ENCODE measurements at regions not wholly inside any gene's neighbourhood (a gene's known extent, or its start where the extent isn't known, plus 50 kb on each side); places are given as distances from the start of the nearest gene placed in this dataset.
"Not testable (repeated sequence)": the region's sequence is repeated elsewhere in the genome, so short reads cannot be mapped to it uniquely, and the experiment has no call there.

GRCh38 chr1:173352635-173353034 is 124.5 kb upstream of the PRDX6 start:
- H3K79me2 ChIP-seq (ENCODE audit: control insufficient read depth, insufficient read depth, low read length); H3K9me3 ChIP-seq (replicated peaks; ENCODE audit: control insufficient read depth, insufficient read depth, low read depth, low read length); H3K9me1 ChIP-seq (ENCODE audit: control insufficient read depth, insufficient read depth, low read length); FAIRE-seq; POLR2A ChIA-PET; DNase-seq (ENCODE audit: extremely low read depth in 1 of 4, low spot score in 3 of 4); BruUV-seq (replicated peaks); H3K27ac ChIP-seq (ENCODE audit: extremely low read depth, low read depth, low read length); ATAC-seq; in situ Hi-C loops (cut with MboI); CTCF ChIA-PET (ENCODE audit: low intra/inter-chr PET ratio); H3K4me3 ChIP-seq; H3K9ac ChIP-seq (ENCODE audit: insufficient read depth in 1 of 2, low read depth in 2 of 2, low read length in 2 of 2); H2AFZ ChIP-seq (ENCODE audit: low read depth, low read length); H3K36me3 ChIP-seq (ENCODE audit: control insufficient read depth, insufficient read depth, low read length); H3K27me3 ChIP-seq (ENCODE audit: control insufficient read depth in 2 of 2, insufficient read depth in 2 of 2, low read length in 2 of 2); H3K4me2 ChIP-seq (ENCODE audit: insufficient read depth, low read length); intact Hi-C loops (cut with micrococcal nuclease); H4K20me1 ChIP-seq (replicated peaks; ENCODE audit: control insufficient read depth, insufficient read depth, low read length): not testable (repeated sequence)
- 52% methylated on average over 4 of the region's 4 CpGs for WGBS (ENCODE audit: insufficient coverage, low coverage, missing lambda C conversion rate)
- peaks cover 0 to 18% of the 10 kb centered on the region in 2 experiments; a peak in 3 of 5 replicates for H3K4me1 ChIP-seq (replicated peaks in 1 of 2; ENCODE audit: control insufficient read depth in 2 of 2, insufficient read depth in 2 of 2, low read length in 2 of 2)
- TF ChIP-seq CBX3 (IDR thresholded peaks at IDR 0.05; ENCODE audit: borderline replicate concordance in 1 of 2, low read length in 2 of 2) (peak in 1 of 2 experiments; percentile 80; a peak in 2 of 3 replicates), CBX5 (IDR thresholded peaks at IDR 0.05; ENCODE audit: borderline replicate concordance, low read depth) (peak; percentile 90; the same call in 1 of the 2 replicates), ZNF280A (IDR thresholded peaks at IDR 0.05; ENCODE audit: low read depth, partially characterized antibody) (peak; percentile 32)
- TF ChIP-seq, protein P1, sequence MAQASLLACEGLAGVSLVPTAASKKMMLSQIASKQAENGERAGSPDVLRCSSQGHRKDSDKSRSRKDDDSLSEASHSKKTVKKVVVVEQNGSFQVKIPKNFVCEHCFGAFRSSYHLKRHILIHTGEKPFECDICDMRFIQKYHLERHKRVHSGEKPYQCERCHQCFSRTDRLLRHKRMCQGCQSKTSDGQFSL (CRISPR knock-in tag; IDR thresholded peaks at IDR 0.05), result 0 out of 2 replicates have a peak, but pooled peaks have one; percentile 45
- TF ChIP-seq, protein P1 (tag; IDR thresholded peaks at IDR 0.05), result peak in 1 of 2 experiments; percentile 44; a peak in 1 of 4 replicates
